GM19455 (cell line): ENCODE measurements at regions not wholly inside any gene's neighbourhood (a gene's known extent, or its start where the extent isn't known, plus 50 kb on each side); places are given as distances from the start of the nearest gene placed in this dataset.
"Not testable (repeated sequence)": the region's sequence is repeated elsewhere in the genome, so short reads cannot be mapped to it uniquely, and the experiment has no call there.

Experiments
- ATAC-seq: cut with Tn5 transposase; IDR thresholded peaks from one replicate; pipeline ENCODE4 v1.9.1; 2021; ENCODE audit not compliant: unreplicated experiment

DNA sequence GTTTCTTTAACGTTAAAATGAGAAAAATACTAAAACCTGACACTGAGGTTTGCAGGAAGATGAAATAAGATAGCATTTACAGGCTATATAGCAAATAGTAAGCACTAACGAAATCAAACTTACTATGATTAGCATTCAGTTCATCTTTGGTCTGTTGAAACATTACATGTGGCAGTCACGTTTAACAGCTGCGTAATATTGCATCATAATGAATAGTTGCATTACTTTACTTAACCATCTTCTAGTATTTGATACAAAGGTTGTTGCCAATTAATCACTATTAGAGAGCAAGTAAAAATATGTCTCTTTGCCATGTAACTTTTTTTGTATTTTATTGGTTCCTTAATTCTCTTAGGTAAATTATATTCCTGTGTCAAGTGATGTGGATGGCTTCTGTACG lies 131.8 kb upstream of the GHITM start:
- ATAC-seq = no peak

DNA sequence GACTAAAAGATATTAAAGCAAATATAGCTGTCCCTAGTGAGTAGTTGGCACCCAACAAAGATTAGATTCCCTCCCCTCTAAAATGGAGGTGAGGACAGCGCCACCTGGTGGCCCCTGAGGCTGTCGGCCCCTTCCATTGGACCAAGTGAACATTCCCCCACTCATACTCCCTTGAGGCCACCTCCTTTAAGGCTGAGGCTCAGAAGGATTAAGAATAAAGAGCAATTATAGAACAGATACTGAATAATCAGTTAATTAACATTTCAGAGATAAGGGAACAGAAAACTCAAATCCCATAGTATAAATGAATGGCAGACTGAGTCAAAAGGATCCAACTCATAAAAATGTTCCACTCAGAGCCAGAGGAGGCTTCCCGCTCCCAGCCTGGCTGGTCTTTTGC lies 130.4 kb upstream of the GHITM start:
- ATAC-seq = peak; percentile 65

DNA sequence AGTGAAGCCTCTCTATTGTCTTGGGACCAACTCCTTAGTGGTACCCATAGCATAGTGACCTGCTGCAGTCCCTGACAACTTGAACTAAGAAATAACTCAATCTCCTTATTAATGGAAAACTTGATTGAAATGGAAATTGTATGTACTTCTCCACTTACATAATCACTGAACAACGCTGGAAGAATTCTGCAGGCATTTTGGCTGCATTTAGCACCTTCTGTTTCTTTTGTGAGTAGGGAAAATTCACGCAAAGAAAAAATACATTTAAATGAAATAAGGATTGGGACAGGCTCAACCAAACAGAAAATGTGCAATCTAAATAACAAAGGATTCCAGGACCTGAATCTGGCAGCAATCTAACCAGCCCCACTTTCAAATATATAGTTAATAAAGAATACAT lies 126.9 kb upstream of the GHITM start:
- ATAC-seq = no peak

DNA sequence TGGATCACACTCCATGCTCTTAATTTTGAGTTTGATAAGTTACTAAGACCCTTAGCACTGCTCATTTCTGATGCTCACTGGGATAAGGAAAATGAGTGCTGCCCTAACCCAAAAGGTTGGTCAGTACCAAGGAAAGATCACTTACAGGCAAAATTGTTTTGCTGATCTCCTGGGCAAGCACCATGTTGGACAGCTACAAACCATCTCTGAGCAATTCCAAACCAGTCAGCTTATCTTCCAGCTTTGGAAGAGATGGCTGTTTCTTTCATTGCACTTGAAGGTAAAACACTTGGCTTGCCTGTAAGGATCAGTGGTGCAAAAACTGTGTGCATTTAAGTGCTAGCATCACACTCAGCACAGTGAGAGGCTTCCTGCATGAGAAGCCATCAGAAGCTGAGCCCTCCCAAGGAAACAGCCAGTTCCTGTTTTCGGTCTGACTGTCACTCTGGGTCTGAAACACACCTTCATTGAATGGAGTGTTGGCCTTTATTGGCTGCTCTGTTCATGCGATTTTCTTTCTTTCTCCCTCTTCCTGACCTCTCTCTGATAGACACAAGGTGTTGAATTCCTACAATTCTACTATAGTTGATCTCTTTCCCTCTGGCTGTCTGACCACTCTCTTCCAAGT lies 126.4 kb upstream of the GHITM start:
- ATAC-seq = peak; percentile 96

DNA sequence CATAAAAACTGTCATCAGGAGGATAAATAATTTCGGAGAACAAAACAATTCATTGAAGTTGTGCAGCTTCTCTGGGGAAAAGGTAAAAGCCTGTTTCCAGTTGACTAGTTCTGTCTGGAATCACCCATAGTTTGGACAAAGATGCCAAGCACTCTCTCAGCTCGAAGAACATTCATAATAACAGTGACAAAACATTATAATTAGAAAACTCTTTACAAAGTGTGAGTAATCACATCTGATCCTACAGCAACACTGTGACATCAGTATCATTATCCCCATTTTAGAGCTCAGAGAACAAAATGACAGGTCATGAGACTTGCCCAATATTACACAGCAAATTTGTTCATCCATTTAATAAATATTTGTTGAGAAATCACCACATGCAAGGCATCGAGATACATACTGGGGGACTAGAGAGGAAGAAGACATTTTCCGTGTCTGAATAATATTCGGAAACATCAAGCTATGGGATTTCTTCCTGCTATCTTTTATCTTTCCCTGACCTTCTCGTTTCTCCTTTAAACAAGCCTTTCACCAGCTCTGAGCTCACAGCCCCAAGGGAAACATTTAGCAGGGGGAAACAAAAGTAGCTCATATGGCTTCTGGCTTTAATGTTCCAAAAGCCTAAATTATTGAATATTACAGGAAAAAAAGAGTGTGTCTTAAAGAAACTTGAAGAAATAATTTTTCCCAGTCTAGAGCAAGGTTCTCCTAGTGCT lies 123.3 kb upstream of the GHITM start:
- no peak for ATAC-seq

DNA sequence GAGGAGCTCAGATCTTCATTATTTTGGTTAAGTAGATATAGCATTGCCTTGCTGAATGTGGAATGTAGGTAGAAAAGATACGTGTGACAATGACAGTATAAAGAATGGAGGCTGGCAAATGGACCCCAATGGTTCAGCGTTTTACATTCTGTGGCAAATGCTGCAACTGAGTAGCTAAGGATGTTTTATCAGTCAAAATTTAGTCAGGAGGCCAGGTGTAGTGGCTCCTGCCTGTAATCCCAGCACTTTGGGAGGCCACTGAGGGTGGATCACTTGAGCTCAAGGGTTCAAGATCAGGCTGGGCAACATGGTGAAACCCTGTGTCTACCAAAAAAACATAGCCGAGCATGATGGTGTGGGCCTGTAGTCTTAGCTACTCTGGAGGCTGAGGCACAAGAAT lies 120.5 kb upstream of the GHITM start:
- no peak for ATAC-seq

DNA sequence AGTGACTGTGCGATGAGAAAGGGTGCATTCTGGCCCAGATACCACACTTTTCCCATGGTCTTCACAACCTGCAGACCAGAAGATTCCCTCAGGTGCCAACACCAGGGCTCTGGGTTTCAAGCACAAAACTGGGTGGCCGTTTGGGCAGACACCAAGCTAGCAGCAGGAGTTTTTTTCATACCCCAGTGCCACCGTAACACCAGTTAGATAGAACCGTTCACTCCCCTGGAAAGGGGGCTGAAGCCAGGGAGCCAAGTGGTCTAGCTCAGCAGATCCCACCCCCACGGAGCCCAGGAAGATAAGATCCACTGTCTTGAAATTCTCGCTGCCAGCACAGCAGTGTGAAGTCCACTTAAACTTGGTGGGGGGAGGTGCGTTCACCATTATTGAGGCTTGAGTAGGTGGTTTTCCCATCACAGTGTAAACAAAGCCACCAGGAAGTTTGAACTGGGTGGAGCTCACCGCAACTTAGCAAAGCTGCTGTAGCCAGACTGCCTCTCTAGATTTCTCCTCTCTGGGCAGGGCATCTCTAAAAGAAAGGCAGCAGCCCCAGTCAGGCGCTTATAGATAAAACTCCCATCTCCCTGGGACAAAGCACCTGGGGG lies 119.4 kb upstream of the GHITM start:
- ATAC-seq = not testable (repeated sequence)

DNA sequence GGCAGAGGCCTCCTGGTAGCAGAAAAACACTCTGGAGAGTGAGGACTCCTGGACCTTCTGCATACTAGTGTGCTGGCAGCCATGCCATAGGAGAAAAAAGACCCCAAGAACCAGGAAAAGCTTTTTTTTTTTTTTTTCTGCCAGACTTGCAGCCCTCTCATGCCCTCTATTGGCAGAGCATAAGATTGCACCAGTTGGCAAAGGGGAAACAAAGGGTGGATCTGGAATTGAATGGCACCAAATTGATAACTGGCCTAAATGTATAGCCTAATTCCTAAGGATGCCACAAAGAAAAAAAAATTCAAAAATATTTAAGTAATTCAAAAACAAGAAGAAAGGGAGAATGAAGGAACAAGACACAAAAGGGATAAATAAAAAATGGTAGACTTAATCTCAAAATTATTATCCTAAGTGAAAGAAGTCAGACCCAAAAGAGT lies 112.5 kb upstream of the GHITM start:
- ATAC-seq = no peak

DNA sequence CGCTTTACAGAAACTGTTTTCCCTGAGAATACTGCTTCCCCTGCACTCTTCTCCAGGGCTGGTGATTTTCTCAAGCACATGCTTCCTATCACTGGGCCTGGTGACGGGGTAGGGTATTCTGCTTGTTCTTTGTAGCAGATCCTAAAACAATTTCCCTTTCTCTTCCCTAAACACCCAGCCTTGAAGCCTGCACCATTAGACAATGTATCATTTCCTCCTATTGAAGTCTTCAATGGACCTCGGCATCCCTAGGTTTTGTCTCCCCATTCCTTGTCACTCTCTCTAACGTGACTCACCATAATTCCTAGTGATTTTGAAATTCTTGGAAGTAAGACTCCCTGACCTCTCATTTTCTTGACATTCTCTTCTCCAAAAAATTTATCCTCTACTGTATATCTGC lies 109.5 kb upstream of the GHITM start:
- no peak for ATAC-seq

DNA sequence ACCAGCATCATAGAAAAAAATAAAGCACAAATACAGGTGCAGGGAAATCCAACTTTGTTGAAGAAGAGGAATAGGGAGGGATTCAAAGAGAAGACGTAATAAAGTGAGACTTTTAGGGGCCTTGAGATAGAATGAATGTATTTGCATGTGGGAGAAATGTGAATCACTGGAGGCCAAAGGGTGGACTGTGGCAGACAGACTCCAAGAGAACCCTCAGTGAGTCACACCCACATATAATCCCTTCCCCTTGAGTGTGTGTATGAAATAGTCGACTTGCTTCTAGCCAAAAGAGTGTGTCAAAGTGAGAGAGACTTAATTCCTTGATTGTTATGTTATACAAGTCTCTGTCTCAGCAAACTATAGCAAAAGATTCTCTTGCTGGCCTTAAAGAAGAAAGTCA lies 101.3 kb upstream of the GHITM start:
- no peak for ATAC-seq

DNA sequence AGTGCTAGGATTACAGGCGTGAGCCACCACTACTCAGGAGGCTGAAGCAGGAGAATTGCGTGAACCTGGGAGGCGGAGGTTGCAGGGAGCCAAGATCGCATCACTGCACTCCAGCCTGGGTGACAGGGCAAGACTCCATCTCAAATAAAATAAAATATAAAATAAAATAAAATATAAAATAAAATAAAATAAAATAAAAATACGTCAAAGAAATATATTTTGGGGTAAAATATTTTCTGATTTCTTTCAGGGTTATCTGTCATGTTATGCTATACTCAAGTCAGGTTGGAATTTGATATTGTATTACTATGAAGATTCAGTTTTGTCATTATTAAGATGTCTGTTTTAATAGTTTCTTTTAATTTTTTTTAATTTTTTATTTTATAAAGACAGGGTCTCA lies 99.4 kb upstream of the GHITM start:
- ATAC-seq = no peak

DNA sequence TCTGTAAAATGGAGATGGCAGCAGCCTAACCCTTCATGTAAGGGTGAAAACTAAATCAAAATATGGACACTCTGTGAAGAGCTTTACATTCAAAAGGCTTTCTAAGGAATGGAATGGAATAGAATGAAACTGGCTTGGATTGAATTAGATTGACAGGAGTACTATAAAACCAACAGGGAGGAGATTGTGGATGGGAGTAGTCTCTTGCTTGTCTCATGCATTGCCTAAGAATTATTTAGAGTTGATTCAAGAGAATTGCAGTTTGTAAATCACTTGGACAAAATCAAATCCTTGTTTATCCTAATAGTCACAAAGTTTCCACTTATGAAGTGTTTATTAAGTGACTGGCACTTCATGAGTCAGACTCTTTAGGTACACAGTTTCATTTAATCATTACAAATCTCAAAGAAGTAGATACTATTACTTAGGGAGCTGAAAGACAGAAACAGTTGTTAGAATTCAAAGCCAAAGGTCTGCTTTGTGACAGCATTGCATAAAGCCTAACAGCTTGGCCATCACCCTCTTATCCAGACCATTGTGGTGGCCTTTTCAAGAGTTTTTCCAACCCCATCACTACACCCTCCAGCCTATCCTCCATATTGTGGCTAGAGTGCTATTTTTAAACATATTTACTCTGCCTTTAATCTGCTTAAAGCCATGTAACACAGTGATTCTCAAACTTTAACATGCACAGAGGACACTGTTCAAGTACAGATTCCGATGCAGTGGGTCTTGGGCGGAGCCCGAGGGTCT lies 91.9 kb upstream of the GHITM start:
- no peak for ATAC-seq

DNA sequence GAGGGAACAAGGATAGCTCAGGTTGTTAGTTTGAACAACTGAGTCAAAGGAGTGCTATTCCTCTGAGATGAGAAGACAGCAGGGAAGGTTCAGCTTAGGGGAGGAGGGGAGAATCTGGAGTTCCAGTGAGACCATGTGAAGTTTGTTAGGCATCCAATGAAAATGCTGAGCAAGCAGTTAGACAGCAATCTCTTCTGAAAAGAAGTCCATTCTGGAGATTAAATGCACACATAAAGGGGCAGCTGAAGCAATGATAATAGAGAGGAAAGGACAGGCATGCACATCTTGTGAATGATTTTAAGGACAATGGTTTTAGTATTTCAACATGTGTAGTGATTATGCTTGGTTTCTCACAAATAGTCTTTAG lies 89.7 kb upstream of the GHITM start:
- ATAC-seq = no peak

DNA sequence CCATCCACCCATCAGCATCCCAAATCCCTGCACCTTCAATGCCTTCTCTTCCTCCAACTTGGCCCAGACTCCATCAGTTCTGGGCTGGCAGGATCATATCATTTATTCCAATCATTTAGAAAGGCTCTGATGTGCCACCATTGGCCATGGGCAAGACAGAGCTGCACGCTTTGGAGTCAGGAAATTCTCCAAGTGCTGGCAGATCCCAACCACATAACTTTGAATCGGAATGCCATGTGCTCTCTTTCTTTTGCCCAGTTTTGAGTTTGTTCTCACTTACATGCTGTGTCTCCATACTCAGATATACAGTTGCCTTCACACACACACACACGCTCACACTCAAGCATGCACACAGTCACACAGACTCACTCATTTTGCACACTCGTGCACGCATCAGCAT lies 85.7 kb upstream of the GHITM start:
- no peak for ATAC-seq

DNA sequence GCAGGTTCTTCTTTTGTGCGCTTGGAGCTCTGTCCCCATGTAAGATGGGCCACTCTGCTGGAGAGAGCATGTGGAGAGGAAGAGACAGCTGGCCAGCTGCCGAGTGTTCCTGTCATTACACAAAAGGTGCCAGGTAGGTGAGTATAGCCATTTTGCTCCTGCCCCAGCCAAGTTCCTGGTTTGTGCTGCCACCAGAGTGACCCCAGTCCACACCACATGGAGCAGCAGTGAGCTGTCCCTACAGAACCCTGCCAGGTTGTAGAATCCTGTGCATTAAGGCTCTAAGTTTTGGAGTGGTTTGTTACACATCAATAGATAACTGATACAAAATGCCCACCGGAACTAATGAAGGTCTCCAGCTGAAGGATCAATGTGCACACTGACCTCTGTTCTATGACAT lies 84.6 kb upstream of the GHITM start:
- no peak for ATAC-seq

DNA sequence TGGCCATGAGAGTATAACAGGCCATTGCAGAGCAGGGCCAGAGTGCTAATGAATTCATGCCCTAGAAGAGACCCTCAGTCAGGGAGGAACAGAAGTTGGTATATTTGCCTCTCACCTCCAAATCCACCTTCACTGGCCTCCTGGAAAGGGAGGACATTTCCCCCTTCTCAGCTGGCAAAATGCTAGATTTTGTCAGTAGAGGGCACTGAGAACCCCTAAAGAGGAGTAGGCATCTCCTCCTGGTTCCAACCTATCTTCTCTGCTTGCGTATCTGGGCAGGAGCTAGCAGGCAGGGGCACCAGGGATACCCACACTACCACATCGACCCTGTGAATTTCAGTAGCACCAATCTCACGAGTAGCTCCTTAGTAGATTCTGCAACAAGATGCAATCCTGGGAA lies 79.8 kb upstream of the GHITM start:
- no peak for ATAC-seq

DNA sequence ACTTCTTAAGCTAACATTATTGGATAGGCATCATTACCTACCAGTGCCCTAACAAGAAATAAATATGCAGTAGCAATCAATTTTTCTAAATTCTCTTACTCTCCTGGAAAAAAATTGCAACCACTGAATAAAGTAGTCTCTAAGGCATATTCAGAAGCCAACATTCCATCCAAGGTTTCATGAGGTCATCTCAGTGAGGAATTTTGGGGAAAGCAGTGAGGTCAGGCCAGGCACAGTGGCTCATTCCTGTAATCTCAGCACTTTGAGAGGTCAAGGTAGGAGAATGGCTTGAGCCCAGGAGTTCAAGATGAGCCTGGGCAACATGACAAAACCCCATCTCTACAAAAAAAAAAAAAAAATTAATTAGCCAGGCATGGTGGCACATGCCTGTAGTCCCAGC lies 75.9 kb upstream of the GHITM start:
- ATAC-seq = no peak

DNA sequence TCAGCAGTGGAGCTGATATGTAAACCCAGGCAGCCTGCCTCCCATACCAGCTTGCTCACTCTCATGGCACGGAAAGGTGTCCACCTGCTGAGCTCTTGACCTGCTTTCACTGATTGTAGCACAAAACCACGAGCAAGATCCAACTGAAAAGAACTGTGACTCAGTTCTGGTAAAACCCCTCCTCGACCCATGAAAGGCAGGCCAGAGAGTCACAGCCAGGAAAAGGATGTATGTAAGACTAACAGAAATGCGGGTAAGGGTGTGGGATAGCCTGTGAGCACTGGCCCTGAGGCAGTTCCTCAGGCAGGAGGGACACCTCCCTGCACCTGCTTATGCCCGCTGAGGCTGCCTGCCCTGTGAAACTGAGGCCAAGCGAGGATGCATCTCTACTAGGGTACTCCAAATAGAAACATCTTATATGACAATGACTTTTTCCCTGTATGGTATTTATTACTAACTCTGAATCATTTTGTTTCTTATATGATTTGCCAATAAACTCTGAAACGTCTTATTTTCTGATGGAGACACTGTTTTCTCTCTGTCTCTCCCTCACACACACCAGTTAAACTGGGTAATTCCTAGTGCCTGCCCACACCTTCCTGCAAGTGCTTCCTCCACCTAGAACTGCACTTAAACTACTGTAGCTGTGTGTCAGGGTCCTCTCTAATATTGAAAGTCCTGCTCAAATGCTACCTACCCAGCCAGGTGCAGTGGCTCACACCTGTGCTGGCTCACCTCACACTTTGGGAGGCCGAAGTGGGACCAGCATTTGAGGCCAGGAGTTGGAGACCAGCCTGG lies 73.3 kb upstream of the GHITM start:
- no peak for ATAC-seq

DNA sequence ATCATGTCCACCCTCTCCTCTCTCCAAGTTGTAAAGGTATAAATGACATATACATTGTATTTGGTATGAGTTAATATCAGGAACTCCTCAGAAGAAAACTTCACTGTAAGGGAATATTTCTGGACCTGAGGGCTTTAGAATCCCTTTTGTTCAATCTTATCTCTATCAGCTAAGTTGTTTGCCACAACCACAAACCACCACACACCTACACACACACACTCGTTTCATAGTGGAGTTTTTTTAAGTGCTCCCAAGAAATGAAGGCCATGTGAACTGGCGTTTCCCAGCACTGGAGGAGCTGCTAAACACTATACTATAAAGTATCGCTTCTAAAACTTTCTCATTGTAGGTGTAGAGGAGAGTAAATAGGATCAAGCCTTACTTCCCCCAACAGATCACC lies 64.8 kb upstream of the GHITM start:
- no peak for ATAC-seq

DNA sequence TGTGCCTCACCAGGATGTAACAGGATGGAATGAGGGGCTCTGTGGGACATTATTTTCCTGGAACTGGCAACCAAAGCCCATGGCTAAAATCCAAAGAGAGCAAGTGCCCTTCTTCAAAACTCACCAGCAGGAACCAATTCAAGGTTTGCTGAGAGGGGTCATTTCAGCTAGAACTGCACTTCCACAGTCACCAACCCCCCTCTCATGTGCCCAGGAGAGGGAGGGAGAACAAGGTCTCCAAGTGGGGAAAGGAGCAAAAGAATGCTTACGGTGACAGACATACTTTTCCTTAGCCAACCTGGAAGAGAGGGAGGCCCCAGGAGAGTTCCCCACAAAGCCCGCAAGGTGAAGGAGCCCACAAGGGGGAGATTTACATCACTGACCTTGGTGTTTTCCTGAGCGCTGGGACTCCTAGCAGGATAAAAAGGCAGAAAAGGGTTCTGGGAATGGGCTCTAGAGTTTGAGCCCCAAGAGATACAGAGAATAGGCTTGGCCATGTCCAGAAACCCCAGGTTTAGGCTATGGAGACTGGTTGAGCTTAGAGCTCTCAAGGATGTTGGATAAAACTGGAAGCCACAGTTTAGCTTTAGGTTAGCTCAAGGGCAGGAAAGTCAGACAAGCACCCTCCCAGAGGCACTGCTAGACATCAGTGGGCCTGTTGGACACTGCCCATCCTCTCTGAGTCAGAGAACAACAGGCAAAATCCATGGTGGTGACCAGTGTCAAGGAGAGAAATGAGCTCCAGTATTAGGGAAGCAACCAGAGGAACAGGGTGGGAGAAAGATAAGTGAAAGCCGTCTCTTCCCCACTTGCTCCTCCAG lies 63.9 kb upstream of the GHITM start:
- no peak for ATAC-seq
